ENCODE measurements at regions not wholly inside any gene's neighbourhood (a gene's known extent, or its start where the extent isn't known, plus 50 kb on each side); places are given as distances from the start of the nearest gene placed in this dataset.

DNA sequence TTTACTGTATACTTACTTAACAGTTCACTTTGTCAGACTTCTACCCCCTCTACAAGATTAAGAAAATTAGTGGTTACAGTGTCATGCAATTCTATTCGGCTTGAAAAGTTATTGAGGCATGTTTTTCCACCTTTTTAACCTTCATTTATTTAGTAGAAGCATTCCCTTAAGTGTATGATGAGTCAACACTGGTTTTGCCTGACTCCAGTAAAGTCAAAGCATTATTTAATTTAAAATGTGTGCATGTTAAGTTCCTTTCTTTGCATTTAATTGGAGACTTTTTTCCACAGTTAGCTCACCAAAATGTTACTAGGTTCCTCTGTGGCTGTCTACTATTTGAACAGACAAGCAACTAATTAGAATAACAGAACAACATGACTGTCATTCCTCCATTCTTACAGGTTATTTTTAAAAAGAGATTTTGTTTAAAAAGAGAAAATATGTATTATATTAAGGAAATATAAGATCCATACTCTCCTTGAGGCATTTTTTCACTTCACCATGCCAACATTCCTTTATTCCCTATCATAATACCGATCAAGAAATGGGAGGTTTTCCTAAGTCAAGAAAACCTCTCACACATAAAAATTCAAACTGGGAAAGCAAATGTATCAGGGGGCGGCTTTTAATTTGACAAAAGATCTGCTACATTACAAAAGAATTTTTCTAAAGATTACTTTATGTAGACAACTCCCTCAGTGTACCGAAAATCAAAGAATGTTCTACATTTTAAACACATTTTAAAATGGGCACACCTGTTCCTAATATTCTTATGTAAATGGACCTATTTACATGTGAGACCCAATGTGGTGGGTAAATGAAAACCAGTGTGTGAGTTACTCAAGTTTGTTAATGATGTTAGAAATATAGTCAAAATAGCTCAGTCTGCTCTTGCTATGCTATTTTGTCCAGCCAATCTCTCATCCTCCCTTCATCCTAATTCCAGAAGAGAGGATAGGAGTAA lies 361.2 kb downstream of the UTRN start:
- TF ChIP-seq EP300 (IDR thresholded peaks at IDR 0.05; ENCODE audit: borderline replicate concordance) (no peak), RAD21 (IDR thresholded peaks at IDR 0.05; ENCODE audit: low read depth) (no peak), TAF1 (IDR thresholded peaks at IDR 0.05; ENCODE audit: low read depth) (no peak), NFIC (IDR thresholded peaks at IDR 0.05) (no peak), TEAD4 (IDR thresholded peaks at IDR 0.05) (no peak), EGR1 (IDR thresholded peaks at IDR 0.05) (no peak), TCF12 (IDR thresholded peaks at IDR 0.05; ENCODE audit: low read depth) (no peak), CREB1 (IDR thresholded peaks at IDR 0.05; ENCODE audit: low read depth) (no peak), ZBTB7A (IDR thresholded peaks at IDR 0.05; ENCODE audit: low read depth) (no peak), REST (IDR thresholded peaks at IDR 0.05; ENCODE audit: low read depth) (no peak), FOXM1 (IDR thresholded peaks at IDR 0.05; ENCODE audit: borderline replicate concordance, low read depth) (no peak), YY1 (IDR thresholded peaks at IDR 0.05; ENCODE audit: low read depth) (no peak), CEBPB (IDR thresholded peaks at IDR 0.05) (no peak)
- TF ChIP-seq, protein P1, sequence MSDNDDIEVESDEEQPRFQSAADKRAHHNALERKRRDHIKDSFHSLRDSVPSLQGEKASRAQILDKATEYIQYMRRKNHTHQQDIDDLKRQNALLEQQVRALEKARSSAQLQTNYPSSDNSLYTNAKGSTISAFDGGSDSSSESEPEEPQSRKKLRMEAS (IDR thresholded peaks at IDR 0.05), result no peak
- TF ChIP-seq, protein P2, sequence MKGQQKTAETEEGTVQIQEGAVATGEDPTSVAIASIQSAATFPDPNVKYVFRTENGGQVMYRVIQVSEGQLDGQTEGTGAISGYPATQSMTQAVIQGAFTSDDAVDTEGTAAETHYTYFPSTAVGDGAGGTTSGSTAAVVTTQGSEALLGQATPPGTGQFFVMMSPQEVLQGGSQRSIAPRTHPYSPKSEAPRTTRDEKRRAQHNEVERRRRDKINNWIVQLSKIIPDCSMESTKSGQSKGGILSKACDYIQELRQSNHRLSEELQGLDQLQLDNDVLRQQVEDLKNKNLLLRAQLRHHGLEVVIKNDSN (IDR thresholded peaks at IDR 0.05), result no peak

GRCh38 chr6:144647406-144647964 lies 362.4 kb downstream of the UTRN start:
- TF ChIP-seq TAF1 (IDR thresholded peaks at IDR 0.05; ENCODE audit: low read depth) (no peak), FOXM1 (IDR thresholded peaks at IDR 0.05; ENCODE audit: borderline replicate concordance, low read depth) (no peak), TCF12 (IDR thresholded peaks at IDR 0.05; ENCODE audit: low read depth) (no peak), REST (IDR thresholded peaks at IDR 0.05; ENCODE audit: low read depth) (no peak), YY1 (IDR thresholded peaks at IDR 0.05; ENCODE audit: low read depth) (no peak), TEAD4 (IDR thresholded peaks at IDR 0.05) (no peak), ZBTB7A (IDR thresholded peaks at IDR 0.05; ENCODE audit: low read depth) (no peak)
- TF ChIP-seq, protein P2 (IDR thresholded peaks at IDR 0.05), result no peak

DNA sequence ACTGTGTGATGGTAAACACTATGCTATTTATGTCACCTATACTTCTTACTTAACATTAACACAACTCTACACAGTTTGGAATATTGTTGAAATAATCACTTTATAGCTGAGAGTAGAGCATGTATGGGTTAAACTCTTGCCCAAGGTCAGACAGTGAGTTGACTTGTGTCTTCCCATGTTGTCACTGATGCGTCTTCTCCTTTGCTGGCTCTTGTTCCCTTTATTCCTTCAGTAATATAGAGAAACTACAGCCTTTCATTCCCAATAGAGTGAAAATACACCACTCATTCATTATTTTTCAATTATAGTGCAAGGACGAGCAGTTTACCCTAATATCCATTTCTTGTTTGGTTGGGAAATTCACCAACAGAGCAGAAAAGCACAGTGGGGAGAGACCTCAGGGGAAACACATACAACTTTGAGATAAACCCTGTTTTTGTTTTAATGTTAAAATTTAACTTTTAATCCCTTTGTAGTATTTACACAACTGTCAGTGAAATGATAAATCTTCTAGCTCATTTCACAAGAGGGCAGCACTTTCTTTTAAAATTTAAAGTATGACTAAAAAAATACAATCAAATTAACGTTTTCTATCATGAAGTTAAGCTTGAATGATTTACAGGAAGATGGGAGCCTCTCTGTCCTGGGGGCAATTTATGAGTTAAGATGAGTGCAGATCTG lies 363.0 kb downstream of the UTRN start:
- TF ChIP-seq EGR1 (IDR thresholded peaks at IDR 0.05) (no peak), EP300 (IDR thresholded peaks at IDR 0.05; ENCODE audit: borderline replicate concordance) (no peak), YY1 (IDR thresholded peaks at IDR 0.05; ENCODE audit: low read depth) (no peak), CREB1 (IDR thresholded peaks at IDR 0.05; ENCODE audit: low read depth) (no peak), TAF1 (IDR thresholded peaks at IDR 0.05; ENCODE audit: low read depth) (no peak), FOXM1 (IDR thresholded peaks at IDR 0.05; ENCODE audit: borderline replicate concordance, low read depth) (no peak)
- TF ChIP-seq, protein P1 (IDR thresholded peaks at IDR 0.05), result no peak

DNA sequence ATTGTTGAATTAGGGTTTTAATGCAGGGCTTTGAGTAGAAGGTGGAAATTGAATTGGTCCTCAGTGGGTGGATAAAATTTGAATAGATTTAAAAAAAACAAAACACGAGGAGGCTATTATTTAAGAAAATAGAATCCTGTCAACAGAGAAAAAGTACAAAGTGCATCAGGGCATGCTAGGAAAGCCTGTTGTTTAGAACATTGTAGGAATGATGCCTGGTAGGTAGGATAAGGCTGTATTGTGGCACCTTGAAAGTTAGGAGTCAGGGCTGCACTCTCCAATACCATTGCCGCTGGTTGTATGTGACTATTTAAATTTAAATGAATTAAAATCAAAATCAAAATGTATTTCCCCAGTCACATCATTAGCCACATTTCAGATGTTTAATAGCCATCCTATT lies 363.9 kb downstream of the UTRN start:
- TF ChIP-seq EP300 (IDR thresholded peaks at IDR 0.05; ENCODE audit: borderline replicate concordance), result no peak

- TF ChIP-seq EGR1 (IDR thresholded peaks at IDR 0.05), result no peak
- TF ChIP-seq NFIC (IDR thresholded peaks at IDR 0.05), result no peak
- no peak for TF ChIP-seq REST (IDR thresholded peaks at IDR 0.05; ENCODE audit: low read depth)
- TF ChIP-seq CREB1 (IDR thresholded peaks at IDR 0.05; ENCODE audit: low read depth), result no peak
- no peak for TF ChIP-seq YY1 (IDR thresholded peaks at IDR 0.05; ENCODE audit: low read depth)
- TF ChIP-seq EP300 (IDR thresholded peaks at IDR 0.05; ENCODE audit: borderline replicate concordance), result no peak
Measured at GRCh38 chr6:144651234-144651633, 366.1 kb downstream of the UTRN start.
